Cerebellar cortex (tissue), 1 donor: ENCODE measurements at regions not wholly inside any gene's neighbourhood (a gene's known extent, or its start where the extent isn't known, plus 50 kb on each side); places are given as distances from the start of the nearest gene placed in this dataset.

Source experiments
- DNase-seq: peaks from one replicate; pipeline ENCODE4 v3.0.0-alpha.2; 2015; ENCODE audit warnings: low spot score

GRCh38 chr1:96363826-96364225, 357.8 kb upstream of the PTBP2 start:
- DNase-seq, result no peak

GRCh38 chr1:96364576-96364975, 357.0 kb upstream of the PTBP2 start:
- no peak for DNase-seq

GRCh38 chr1:96365076-96365475, 356.5 kb upstream of the PTBP2 start:
- DNase-seq, result no peak

DNA sequence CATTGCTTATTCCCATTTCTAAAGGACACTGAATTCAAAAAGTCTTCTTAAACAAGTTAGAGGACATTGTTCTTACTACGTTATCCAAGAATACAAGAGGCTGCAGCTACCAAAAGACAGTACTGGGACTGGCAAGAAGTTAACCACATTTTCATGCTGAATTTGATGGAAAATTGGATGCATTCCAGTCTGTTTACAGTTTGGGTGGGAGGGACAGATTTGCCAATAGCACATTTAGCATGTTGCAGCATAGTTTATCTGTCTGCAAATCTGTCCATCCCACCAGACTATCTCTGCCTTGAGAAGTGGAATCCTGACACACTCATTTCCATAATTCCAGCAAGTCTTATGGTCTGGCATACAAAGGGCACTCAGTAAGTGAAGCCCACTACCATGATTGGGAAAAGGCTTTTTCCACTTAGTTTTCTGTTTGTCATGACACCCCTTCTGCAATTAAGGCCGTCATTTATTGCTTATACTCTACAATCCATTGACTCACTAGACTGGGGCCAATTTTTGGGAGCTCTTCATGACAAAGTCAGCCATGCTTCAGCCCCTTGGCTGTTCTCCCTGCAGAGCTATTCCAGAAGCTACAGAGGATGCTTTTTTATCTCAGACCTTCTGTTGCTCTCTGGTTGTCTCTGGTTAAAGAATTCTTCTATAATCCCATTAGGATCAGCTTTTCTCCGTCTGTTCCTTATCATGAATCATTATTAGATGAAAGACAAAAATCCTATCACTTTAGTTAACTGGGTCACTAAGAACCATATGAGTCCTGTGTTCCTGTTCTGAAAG, 355.8 kb upstream of the PTBP2 start:
- DNase-seq, result no peak

GRCh38 chr1:96366516-96366915, 355.1 kb upstream of the PTBP2 start:
- DNase-seq, result no peak

DNA sequence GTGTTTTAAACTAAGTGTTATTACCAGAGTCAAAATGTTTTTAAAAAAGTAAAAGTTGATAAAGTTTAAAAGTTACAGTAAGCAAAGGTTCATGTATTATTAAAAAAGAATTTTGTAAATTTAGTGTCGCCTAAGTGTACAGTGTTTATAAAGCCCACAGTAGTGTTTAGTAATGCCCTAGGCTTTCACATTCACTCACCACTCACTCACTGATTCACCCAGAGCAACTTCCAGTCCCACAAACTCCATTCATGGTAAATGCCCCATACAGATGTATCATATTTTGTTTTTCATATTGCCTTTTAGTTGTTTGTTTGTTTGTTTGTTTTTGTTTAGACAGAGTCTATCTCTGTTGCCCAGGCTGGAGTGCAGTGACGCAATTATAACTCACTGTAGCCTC, 353.8 kb upstream of the PTBP2 start:
- no peak for DNase-seq

DNA sequence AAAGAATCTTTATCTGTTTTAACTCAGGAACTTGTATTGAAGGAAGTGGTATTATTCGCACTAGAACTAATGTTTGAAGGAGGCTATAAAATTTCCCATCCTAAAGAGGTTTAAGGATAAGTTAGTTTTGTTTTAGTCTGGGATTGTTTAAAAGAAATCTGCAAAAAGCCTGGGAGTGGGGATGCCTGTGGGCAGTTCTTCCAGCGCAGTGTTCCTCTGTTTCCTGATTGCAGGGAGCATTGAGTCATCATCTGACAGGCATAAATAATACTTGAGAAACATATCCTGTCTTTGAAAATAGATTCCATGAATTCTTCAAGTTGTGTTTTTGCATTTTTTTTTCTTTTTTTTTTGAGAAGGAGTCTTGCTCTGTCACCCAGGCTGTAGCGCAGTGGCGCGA, 350.8 kb upstream of the PTBP2 start:
- DNase-seq, result no peak

DNA sequence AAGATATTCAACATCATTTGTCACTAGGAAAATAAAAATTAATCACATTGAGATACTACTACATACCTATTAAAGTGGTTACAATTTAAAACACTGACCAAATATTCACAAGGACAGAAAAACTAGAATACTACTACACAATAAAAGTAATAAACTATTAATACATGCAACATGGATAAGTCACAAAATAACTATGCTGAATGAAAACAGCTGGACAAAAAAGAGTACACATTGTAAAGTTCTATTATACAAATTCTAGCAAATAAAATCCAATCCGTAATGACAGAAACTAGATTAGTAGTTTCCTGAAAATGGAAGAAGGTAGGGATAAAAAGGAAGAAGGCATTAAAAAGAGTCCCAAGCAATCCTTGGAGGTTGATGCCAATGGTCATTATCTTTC, 348.7 kb upstream of the PTBP2 start:
- DNase-seq, result no peak

DNA sequence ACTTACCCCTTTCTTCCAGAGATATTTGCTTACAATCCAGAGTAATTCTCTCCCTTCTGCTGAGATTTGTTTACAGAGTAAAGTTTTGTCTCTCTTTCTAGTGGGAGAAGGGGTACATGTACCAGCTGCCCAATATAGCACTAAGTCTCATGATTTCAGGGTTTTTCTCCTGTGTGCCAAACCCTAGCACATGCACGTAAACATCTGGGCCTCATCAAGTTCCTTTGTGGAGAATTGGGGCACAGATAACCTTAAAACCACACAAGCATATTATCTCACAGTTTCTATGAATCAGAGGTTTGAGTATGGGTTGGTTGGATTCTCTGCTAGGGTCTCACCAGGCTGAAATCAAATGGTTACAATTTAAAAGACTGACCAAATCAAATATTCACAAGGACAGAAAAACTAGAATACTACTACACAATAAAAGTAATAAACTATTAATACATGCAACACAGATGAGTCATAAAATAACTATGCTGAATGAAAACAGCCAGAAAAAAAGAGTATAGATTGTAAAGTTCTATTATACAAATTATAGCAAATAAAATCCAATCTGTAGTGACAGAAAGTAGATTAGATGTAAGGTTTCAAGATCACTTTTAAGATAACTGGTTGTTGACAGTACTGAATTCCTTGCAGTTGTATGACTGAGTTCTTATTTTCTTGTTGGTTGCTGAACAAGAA, 347.4 kb upstream of the PTBP2 start:
- no peak for DNase-seq

DNA sequence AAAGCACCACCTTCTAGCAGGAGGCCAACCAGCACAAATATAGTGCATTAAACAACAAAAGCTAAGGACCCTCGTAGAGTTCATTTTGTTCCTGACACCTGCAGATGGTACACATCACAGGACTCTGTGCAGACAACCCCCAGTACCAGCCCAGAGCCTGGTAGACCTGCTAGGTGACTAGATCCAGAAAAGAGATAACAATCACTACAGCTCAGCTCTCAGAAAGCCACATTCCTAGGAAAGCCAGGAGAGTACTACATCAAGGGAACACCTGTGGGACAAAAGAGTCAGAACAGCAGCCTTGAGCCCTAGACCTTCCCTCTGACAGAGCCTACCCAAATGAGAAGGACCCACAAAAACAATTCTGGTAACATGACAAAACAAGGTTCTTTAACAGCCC, 344.7 kb upstream of the PTBP2 start:
- DNase-seq, result no peak

- DNase-seq, result no peak
These were observed 337.0 kb upstream of the PTBP2 start for GRCh38 chr1:96384611-96385010.

DNA sequence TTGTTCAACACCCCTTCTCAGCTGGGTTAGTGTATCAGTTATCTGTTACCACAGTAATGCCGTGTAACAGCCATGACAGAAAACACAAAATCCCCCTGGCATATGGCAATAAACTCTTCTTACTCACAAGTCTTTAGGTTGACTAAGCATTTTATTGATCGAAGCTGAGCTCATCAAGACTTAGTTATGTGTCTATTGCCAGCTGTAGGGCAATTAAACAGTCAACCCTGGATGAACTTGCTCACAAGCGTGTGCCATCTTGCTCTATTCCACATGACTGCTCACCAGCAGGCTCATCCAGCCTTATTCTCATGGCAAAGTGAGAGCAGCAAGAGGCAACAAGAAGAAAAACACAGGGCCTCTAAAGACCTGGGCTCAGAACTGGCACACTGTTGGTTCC, 333.8 kb upstream of the PTBP2 start:
- DNase-seq, result no peak

GRCh38 chr1:96388421-96389310, 332.9 kb upstream of the PTBP2 start:
- DNase-seq, result no peak

DNA sequence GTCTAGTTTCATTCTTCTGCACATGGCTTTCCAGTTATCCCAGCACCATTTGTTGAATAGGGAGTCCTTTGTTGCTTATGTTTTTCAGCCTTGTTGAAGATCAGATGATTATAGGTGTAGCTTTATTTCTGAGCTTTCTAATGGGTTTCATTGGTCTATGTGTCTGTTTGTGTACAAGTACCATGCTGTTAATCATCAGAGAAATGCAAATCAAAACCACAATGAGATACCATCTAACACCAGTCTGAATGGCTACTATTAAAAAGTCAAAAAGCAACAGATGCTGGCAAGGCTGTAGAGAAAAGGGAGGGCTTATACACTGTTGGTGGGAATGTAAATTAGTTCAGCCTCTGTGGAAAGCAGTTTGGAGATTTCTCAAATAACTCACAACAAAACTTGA, 321.5 kb upstream of the PTBP2 start:
- no peak for DNase-seq

DNA sequence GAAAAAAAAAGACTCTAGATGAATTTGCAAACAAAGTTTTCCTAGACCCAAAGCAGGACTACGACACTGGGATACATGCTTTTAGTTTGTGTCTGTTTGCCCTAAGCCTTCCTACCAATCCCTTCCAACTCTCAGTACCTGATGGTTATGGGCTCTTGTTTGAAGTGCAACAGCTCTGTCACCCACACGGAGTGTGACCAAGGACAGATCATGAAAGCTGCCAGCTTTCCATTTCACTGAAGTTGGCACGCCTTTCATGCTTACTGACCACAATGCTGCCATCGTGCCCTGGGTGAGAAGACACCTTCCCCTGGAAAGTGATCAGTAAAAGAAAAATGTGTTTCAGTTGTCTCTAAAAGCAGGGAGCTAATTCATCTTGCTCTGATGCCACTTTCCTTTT, 312.5 kb upstream of the PTBP2 start:
- DNase-seq, result no peak

DNA sequence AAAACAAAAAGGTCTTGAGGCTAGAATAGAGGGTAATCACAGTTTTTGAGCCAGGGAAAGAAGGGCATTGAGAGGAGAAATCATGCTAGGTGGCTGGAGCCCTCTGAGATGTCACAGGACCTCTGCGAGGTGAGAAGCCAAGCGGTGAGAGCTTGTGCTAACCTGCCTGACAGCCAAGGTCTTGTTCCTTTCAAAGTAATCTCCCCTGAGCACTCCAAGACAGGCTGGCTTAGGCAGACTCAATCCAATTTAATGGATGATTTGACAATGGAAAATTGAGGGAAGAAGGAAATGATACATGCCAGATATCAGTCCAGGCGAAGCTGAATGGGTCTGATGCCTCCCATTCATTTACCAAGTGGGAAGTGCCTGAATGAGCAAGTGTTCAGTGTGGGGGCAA, 311.9 kb upstream of the PTBP2 start:
- DNase-seq, result no peak

DNA sequence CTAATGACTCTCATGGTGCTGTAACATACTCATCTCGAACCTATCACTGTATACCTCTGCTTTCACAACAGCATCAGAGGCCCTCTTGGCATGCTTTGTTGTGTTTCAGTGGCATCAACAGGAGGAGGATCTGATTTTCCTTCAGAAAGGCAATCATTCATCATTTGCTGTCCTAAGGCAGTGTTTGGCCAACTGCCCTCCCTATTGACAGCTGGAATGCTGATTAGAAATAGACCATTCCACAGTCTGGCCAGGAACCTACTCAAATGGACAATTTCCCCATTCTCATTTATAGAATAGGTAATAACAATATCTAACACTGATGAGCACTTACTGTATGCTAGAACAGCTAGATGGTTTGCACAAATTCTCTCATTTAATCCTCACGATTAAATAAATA, 310.6 kb upstream of the PTBP2 start:
- DNase-seq, result no peak

DNA sequence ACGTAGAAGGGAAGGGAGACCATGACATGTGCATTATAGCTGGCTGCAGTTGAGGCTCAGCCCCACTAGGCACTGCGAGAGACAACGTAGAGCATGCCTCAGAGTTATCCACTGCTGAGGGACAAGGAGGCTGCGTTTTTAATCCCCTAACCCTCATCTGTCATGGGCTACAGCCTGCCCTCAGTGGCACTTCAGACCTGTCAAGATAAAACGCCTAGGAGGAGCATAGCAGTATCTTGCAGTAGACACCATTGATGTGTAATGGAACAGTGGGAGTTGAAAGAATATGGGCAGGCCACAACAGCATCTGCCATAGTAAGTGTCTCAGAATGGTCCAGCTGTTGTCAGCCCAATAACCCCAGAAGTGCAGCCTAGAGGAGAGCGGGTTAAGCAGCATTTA, 307.0 kb upstream of the PTBP2 start:
- no peak for DNase-seq

DNA sequence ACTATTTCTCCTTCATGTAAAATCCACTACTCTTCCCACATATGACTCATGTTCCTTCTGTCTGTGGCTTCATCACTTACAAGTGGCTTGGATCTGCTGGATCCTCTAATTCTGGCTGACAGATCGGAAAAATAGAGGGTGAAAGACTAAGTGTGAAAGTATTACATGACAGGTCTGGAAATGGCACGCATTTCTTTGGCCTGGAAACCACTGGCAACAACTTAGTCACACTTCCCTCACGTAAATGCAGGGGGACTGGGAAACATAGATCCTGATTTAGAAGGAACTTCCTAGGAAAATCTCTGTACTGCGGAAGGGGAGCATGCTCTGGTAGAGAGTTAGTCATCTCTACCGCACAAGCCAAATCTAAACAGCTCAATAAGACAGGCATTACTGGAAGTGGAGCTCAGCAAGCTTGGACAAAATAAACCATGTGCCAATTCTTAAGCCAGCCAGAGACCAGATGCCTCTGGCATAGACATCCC, 305.4 kb upstream of the PTBP2 start:
- DNase-seq, result no peak

- DNase-seq, result no peak
These were observed 304.7 kb upstream of the PTBP2 start for GRCh38 chr1:96416701-96417444.

DNA sequence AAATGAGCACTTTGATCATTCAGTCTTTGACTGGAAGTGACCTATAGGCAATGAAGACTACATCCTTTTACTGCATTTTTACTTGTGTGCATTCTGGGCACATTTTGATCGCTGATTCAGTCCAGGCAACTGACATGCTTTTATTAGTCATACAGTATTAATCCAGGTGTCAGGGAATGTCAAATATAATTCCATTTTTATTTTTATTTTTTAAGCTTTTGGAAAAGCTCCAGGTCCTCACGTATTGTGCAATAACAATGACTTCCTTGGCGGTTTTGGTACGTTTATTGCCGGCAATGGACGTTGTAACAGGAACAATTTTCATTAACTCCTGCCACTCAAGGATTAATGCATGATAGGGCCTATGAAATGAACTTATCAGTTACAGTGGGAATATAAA, 302.6 kb upstream of the PTBP2 start:
- DNase-seq, result no peak

GRCh38 chr1:96424877-96425276, 296.7 kb upstream of the PTBP2 start:
- no peak for DNase-seq
